ENCODE measurements at regions not wholly inside any gene's neighbourhood (a gene's known extent, or its start where the extent isn't known, plus 50 kb on each side); places are given as distances from the start of the nearest gene placed in this dataset.

DNA sequence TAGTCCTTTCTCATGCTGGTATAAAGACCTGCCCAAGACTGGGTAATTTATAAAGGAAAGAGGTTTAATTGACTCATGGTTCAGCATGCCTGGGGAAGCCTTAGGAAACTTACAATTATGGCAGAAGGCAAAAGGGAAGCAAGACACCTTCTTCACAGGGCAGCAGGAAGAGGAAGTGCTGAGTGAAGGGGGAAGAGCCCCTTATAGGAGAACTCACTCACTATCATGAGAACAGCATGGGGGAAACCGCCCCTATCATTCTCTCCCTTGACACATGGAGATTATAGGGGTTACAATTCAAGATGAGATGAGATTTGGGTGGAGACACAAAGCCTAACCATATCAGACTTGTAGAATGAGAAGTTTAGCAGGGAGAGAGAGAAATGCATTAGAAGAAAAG is 373.3 kb upstream of the DIAPH2 start:
- no peak for TF ChIP-seq ZFX (IDR thresholded peaks at IDR 0.05; ENCODE audit: borderline replicate concordance)
- TF ChIP-seq CTCF (IDR thresholded peaks at IDR 0.05): no peak
- no peak overlapping the region for H3K27ac ChIP-seq

- H3K27ac ChIP-seq: no peak overlapping the region
- TF ChIP-seq CTCF (IDR thresholded peaks at IDR 0.05) (no peak), ZFX (IDR thresholded peaks at IDR 0.05; ENCODE audit: borderline replicate concordance) (no peak)
Measured at GRCh38 chrX:96314985-96315384, 369.7 kb upstream of the DIAPH2 start.

GRCh38 chrX:96361844-96362243 is 322.8 kb upstream of the DIAPH2 start:
- no peak overlapping the region for H3K27ac ChIP-seq
- TF ChIP-seq ZFX (IDR thresholded peaks at IDR 0.05; ENCODE audit: borderline replicate concordance) (no peak), CTCF (IDR thresholded peaks at IDR 0.05) (no peak)

DNA sequence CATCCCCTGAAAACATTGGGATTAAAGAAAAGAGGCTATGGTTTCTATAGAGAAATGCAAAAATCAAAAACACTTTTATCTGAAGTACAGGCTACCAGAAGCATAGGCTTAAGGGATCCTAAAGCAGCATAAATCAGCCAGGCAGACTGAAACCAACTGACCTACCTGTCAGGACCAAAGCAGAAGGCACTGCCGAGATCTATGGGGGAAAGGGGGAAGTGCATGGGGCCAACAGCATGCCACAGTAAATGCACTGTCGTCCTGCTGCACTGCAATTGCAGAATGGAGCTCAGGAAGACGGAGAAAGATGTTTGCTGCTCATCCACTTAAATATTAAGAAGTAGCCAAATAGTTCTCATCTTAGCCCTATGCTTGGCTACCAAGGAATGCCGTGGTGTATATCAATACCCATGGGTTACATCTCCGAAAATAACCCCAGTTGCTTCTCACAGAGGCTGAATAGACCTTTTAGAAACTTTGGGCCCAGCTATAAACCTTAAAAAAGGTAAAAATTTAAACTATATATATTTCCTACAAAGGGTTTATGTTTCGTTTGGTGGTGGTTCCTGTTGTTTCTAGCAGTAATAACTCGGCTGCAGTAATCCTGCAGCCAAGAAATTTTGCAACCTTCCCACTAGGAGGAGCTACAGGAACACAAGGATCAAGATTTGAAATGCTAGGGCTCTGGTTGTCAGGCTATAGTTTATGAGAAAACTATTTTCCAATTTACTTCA is 312.2 kb upstream of the DIAPH2 start:
- TF ChIP-seq CTCF (IDR thresholded peaks at IDR 0.05) (peak; percentile 77), ZFX (IDR thresholded peaks at IDR 0.05; ENCODE audit: borderline replicate concordance) (no peak)
- no peak overlapping the region for H3K27ac ChIP-seq

GRCh38 chrX:96373047-96373355 is 311.6 kb upstream of the DIAPH2 start:
- no peak for TF ChIP-seq ZFX (IDR thresholded peaks at IDR 0.05; ENCODE audit: borderline replicate concordance)
- peak; percentile 33; the same call in 1 of the 2 replicates for TF ChIP-seq CTCF (IDR thresholded peaks at IDR 0.05)
- H3K27ac ChIP-seq: no peak overlapping the region

- no peak overlapping the region for H3K27ac ChIP-seq
- no peak for TF ChIP-seq CTCF (IDR thresholded peaks at IDR 0.05)
- TF ChIP-seq ZFX (IDR thresholded peaks at IDR 0.05; ENCODE audit: borderline replicate concordance): no peak
Measured at GRCh38 chrX:96376266-96376665, 308.4 kb upstream of the DIAPH2 start.

GRCh38 chrX:96379951-96380350 is 304.7 kb upstream of the DIAPH2 start:
- TF ChIP-seq ZFX (IDR thresholded peaks at IDR 0.05; ENCODE audit: borderline replicate concordance) (no peak), CTCF (IDR thresholded peaks at IDR 0.05) (no peak)
- no peak overlapping the region for H3K27ac ChIP-seq

Measured in 22Rv1 (cell line).